ENCODE measurements at regions not wholly inside any gene's neighbourhood (a gene's known extent, or its start where the extent isn't known, plus 50 kb on each side); places are given as distances from the start of the nearest gene placed in this dataset.

DNA sequence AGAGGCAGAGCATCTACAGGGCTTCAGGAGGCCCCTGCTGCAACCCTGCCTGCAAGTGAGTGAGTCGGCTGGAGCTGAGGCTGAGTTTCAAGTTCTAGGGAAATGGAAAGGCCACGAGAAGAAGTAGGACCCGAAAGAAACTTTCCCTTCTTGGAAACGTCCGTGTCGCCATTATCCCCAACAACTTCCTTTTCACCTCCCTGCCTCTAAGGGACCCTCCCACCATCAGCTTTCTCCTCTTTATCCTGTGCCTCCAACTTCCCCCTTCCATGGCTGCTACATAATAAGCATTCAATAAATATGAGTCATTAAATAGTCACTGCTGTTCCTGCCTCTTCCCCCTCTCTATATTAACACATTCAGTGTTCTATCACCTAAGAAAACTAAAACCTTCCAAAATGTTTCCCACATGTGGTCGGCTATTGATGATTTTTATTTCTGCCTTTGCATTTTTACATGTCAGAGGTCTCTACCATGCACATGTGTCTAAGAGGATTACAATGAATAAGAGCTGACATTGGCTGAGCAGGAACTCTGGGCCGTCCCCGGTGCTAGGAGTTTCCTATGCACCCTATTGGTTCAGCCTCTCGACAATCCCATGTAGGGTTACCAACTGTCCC lies 115.9 kb upstream of the TNRC6C start:
- no peak for TF ChIP-seq POLR2AphosphoS5 (IDR thresholded peaks at IDR 0.05; ENCODE audit: low read depth, low read length)
- TF ChIP-seq TAF1 (IDR thresholded peaks at IDR 0.05; ENCODE audit: low read depth, low read length) = no peak
- no peak for TF ChIP-seq POLR2A (IDR thresholded peaks at IDR 0.05; ENCODE audit: low read depth, low read length)
- TF ChIP-seq SPI1 (IDR thresholded peaks at IDR 0.05; ENCODE audit: low read depth, low read length) = no peak
